Heart left ventricle (tissue), 16 donors: ENCODE measurements at regions not wholly inside any gene's neighbourhood (a gene's known extent, or its start where the extent isn't known, plus 50 kb on each side); places are given as distances from the start of the nearest gene placed in this dataset.
"Not testable (repeated sequence)": the region's sequence is repeated elsewhere in the genome, so short reads cannot be mapped to it uniquely, and the experiment has no call there.

ENCODE experiments used
- ATAC-seq, 4 donors: fragments of 200-7000 bp; cut with Tn5 transposase; one replicate each; pipeline ENCODE4 v1.9.1; 2020 to 2022; ENCODE audit warnings: moderate library complexity in 4 of 4, mild to moderate bottlenecking in 3 of 4, moderate number of reproducible peaks in 1 of 4
- DNase-seq, 5 donors: peaks; one replicate each; pipeline ENCODE4 v3.0.0-alpha.2; 2020
- H3K27ac ChIP-seq, 12 donors: fragments of 200-600 bp; sonication (generic) in 4 of 12; one replicate each; pipeline versions ENCODE4 v1.5.0 to v1.8.0; 2016 to 2022; ENCODE audit warnings: mild to moderate bottlenecking in 2 of 12
- H3K27me3 ChIP-seq, 9 donors: fragments of 200-600 bp; sonication (generic) in 2 of 9; one replicate each; pipeline versions ENCODE4 v1.5.1 to v1.8.0; 2016 to 2022; ENCODE audit warnings: mild to moderate bottlenecking in 3 of 9
- H3K36me3 ChIP-seq, 9 donors: fragments of 200-600 bp; sonication (generic) in 2 of 9; one replicate each; pipeline versions ENCODE4 v1.5.0 to v1.8.0; 2018 to 2022; ENCODE audit warnings: mild to moderate bottlenecking in 2 of 9
- H3K4me1 ChIP-seq, 12 donors: fragments of 200-600 bp; sonication (generic) in 4 of 12; one replicate each; pipeline versions ENCODE4 v1.5.0 to v1.8.0; 2016 to 2022; ENCODE audit warnings: mild to moderate bottlenecking in 3 of 12
- H3K4me3 ChIP-seq, 12 donors: fragments of 200-600 bp; sonication (generic) in 4 of 12; one replicate each; pipeline versions ENCODE4 v1.5.0 to v1.8.0; 2017 to 2022; ENCODE audit warnings: mild to moderate bottlenecking in 9 of 12, moderate library complexity in 4 of 12
- H3K9me3 ChIP-seq, 12 donors: fragments of 200-600 bp; sonication (generic) in 4 of 12; one replicate each; pipeline versions ENCODE4 v1.5.0 to v1.8.0; 2016 to 2022; ENCODE audit warnings: mild to moderate bottlenecking in 1 of 12
- CTCF ChIP-seq, 12 donors: fragments of 200-600 bp; sonication (generic) in 4 of 12; IDR thresholded peaks; one replicate each; pipeline versions ENCODE4 v1.5.0 to v1.8.0; 2018 to 2022; ENCODE audit warnings: antibody characterized with exemption in 12 of 12, mild to moderate bottlenecking in 5 of 12
- POLR2A ChIP-seq, 2 donors: fragments of 450-650 bp; IDR thresholded peaks; one replicate each; pipeline ENCODE4 v1.6.1; 2017; ENCODE audit warnings: antibody characterized with exemption in 2 of 2, mild to moderate bottlenecking in 2 of 2, moderate library complexity in 2 of 2
- WGBS, 4 donors: extraction: QIAGEN DNeasy Blood & Tissue Kit in 2 of 4; methylation state at CpG; one replicate each; pipeline versions ENCODE4 v1.1.5 to v1.1.7; 2013 to 2018; 5-methylcytosine and 5-hydroxymethylcytosine counted together
- intact Hi-C, 10 donors: fragments of 100-400 bp; cut with DNase I; formaldehyde crosslinking; loops; one replicate each; pipeline versions ENCODE4 v1.11.1 to v1.14.2; 2022
- donor health status: ischemic (EF 13 %, LVEDD 7.1; RV severe dilation, severe dysfunction).
- donor health status: healthy with polysubstance abuse.
- donor health status: DM: no; HTN: yes; CAD: no.
- donor health status: DM: no; HTN: no; CAD: no.
- donor health status: ischemic (EF 25% LVEDD 6.9; RV normal size, moderate dysfunction).
- donor health status: ischemic (EF 25% LVEDD 5.7; RV mildly dilated, moderate dysfunction).
- donor health status: healthy.
- donor health status: DM: yes; HTN: yes; CAD: no.
- donor health status: ischemic (EF 35%, LVEDD 5.7; RV mildly dilated, moderate dysfunction).
- donor health status: nonischemic (EF 11% LVEDD 7.7; RV severe dilation, severe dysfunction).
- donor health status: DM: yes; HTN: yes; CAD: no.
- donor health status: PGD.
- donor health status: ischemic (EF 29% LVEDD 5.4; RV normal size, mild dysfunction).
- donor health status: nonischemic (EF 23%, LVEDD 6.1; RV moderate dilation, normal function).

- ATAC-seq, result no peak
- Histone ChIP-seq H3K4me3 (no peak overlapping the region), H3K27me3 (no peaks in the 10 kb centered on the region), H3K4me1 (no peaks in the 10 kb centered on the region), H3K27ac (no peak overlapping the region), H3K9me3 (no peaks in the 10 kb centered on the region), H3K36me3 (no peaks in the 10 kb centered on the region)
- intact Hi-C loops, result no loop called here
- 90 to 96% (median 93%) methylated on average over 11 of the region's 11 CpGs for WGBS, 4 donors
- DNase-seq, result peak in 1 of 5 donors; percentile 38
- TF ChIP-seq CTCF (IDR thresholded peaks at IDR 0.05) (no peak), POLR2A (IDR thresholded peaks at IDR 0.05) (no peak)
Observed at GRCh38 chr5:86232246-86232645, 385.5 kb upstream of the COX7C start.

GRCh38 chr5:86244153-86244552, 373.6 kb upstream of the COX7C start:
- 0% methylated on average over 1 of the region's 1 CpG for WGBS, 4 donors
- ATAC-seq (no peak), DNase-seq (no peak)
- no peak overlapping the region for H3K4me3 ChIP-seq
- no peaks in the 10 kb centered on the region for H3K4me1 ChIP-seq
- TF ChIP-seq CTCF (IDR thresholded peaks at IDR 0.05), result no peak
- TF ChIP-seq POLR2A (IDR thresholded peaks at IDR 0.05), result no peak
- H3K27ac ChIP-seq, result no peak overlapping the region
- intact Hi-C loops, result no loop called here
- H3K9me3 ChIP-seq, result peaks cover 0 to 3% (median 0%) of the 10 kb centered on the region in 12 donors
- H3K27me3 ChIP-seq, result no peaks in the 10 kb centered on the region
- no peaks in the 10 kb centered on the region for H3K36me3 ChIP-seq

GRCh38 chr5:86257871-86258270, 359.9 kb upstream of the COX7C start:
- Histone ChIP-seq H3K36me3 (no peaks in the 10 kb centered on the region), H3K9me3 (no peaks in the 10 kb centered on the region), H3K27me3 (no peaks in the 10 kb centered on the region), H3K27ac (no peak overlapping the region), H3K4me1 (no peaks in the 10 kb centered on the region), H3K4me3 (no peak overlapping the region)
- intact Hi-C loops, result no loop called here
- TF ChIP-seq POLR2A (IDR thresholded peaks at IDR 0.05), result no peak
- no peak for TF ChIP-seq CTCF (IDR thresholded peaks at IDR 0.05)
- no peak for DNase-seq
- no peak for ATAC-seq

- DNase-seq, H3K4me3 ChIP-seq, H3K27me3 ChIP-seq, H3K9me3 ChIP-seq, ATAC-seq, H3K4me1 ChIP-seq, H3K27ac ChIP-seq, H3K36me3 ChIP-seq, intact Hi-C loops: not testable (repeated sequence)
- WGBS, 4 donors, result 74 to 87% (median 77%) methylated on average over 3 of the region's 3 CpGs
Observed at GRCh38 chr5:86284400-86285190, 333.1 kb upstream of the COX7C start.

GRCh38 chr5:86287437-86287836, 330.3 kb upstream of the COX7C start:
- ATAC-seq, H3K4me3 ChIP-seq, H3K4me1 ChIP-seq, H3K27me3 ChIP-seq, H3K36me3 ChIP-seq, H3K27ac ChIP-seq, intact Hi-C loops, DNase-seq, H3K9me3 ChIP-seq: not testable (repeated sequence)
- 40 to 65% (median 58%) methylated on average over 1 to 2 of the region's 2 CpGs for whole genome bisulfite sequencing, 4 donors

- H3K4me3 ChIP-seq, H3K36me3 ChIP-seq, H3K9me3 ChIP-seq, intact Hi-C loops, H3K4me1 ChIP-seq, H3K27me3 ChIP-seq, DNase-seq, H3K27ac ChIP-seq, ATAC-seq: not testable (repeated sequence)
- WGBS, 4 donors, result 84 to 92% (median 90%) methylated on average over 9 of the region's 9 CpGs
Observed at GRCh38 chr5:86289786-86290185, 328.0 kb upstream of the COX7C start.

GRCh38 chr5:86292811-86293210, 324.9 kb upstream of the COX7C start:
- H3K4me3 ChIP-seq, H3K9me3 ChIP-seq, DNase-seq, H3K27ac ChIP-seq, H3K4me1 ChIP-seq, H3K36me3 ChIP-seq, H3K27me3 ChIP-seq, ATAC-seq, intact Hi-C loops: not testable (repeated sequence)
- WGBS, 4 donors, result 85 to 87% (median 86%) methylated on average over 6 of the region's 6 CpGs

GRCh38 chr5:86302643-86303042, 315.1 kb upstream of the COX7C start:
- WGBS, 4 donors, result 57 to 83% (median 70%) methylated on average over 1 of the region's 1 CpG
- H3K27ac ChIP-seq, H3K36me3 ChIP-seq, DNase-seq, intact Hi-C loops, H3K4me1 ChIP-seq, ATAC-seq, H3K27me3 ChIP-seq, H3K4me3 ChIP-seq, H3K9me3 ChIP-seq: not testable (repeated sequence)
